ENCODE measurements at regions not wholly inside any gene's neighbourhood (a gene's known extent, or its start where the extent isn't known, plus 50 kb on each side); places are given as distances from the start of the nearest gene placed in this dataset.

DNA sequence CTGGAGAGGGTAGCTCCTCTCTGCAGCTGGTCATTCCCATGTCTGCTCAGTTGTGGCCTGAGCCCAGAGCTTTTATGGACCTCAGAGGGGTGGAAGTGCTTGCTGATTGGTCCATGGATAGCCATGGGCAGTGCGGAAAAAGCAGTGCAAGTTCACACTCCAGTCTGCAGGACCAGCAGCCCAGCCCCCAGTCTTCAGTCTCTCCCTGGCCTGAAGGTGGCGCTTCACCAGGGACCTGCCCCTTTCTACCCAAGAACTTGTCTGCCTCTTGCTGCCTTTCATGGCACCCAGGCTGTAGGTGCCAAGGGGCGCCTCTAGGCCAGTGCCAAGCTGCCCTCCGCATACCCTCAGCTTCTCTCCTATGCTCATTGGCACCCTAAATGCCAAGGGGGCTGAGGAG lies 91.0 kb downstream of the TBXT start:
- no peak for DNase-seq (ENCODE audit: insufficient read length, low spot score, missing footprints)
- no peaks in the 10 kb centered on the region for H4K20me1 ChIP-seq (ENCODE audit: insufficient read depth, low read length)
- H3K4me1 ChIP-seq (ENCODE audit: insufficient read depth, low read length), result peaks cover 14% of the 10 kb centered on the region
- no peak overlapping the region for H3K4me3 ChIP-seq (ENCODE audit: insufficient read depth, low read length)
- no peaks in the 10 kb centered on the region for H3K9me3 ChIP-seq (ENCODE audit: low read depth, low read length)
- no peak overlapping the region for H3K4me2 ChIP-seq (ENCODE audit: insufficient read depth, low read length)
- no peaks in the 10 kb centered on the region for H3K79me2 ChIP-seq (ENCODE audit: insufficient read depth, low read length)
- H3K36me3 ChIP-seq (ENCODE audit: insufficient read depth, low read length), result no peaks in the 10 kb centered on the region
- no peak overlapping the region for H3K27ac ChIP-seq (ENCODE audit: low read depth, low read length)
- H2AFZ ChIP-seq (ENCODE audit: low read length), result no peak overlapping the region
- TF ChIP-seq, protein P1, sequence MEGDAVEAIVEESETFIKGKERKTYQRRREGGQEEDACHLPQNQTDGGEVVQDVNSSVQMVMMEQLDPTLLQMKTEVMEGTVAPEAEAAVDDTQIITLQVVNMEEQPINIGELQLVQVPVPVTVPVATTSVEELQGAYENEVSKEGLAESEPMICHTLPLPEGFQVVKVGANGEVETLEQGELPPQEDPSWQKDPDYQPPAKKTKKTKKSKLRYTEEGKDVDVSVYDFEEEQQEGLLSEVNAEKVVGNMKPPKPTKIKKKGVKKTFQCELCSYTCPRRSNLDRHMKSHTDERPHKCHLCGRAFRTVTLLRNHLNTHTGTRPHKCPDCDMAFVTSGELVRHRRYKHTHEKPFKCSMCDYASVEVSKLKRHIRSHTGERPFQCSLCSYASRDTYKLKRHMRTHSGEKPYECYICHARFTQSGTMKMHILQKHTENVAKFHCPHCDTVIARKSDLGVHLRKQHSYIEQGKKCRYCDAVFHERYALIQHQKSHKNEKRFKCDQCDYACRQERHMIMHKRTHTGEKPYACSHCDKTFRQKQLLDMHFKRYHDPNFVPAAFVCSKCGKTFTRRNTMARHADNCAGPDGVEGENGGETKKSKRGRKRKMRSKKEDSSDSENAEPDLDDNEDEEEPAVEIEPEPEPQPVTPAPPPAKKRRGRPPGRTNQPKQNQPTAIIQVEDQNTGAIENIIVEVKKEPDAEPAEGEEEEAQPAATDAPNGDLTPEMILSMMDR (IDR thresholded peaks at IDR 0.05; ENCODE audit: extremely low read depth, low read depth, low read length), result no peak
- H3K27me3 ChIP-seq (ENCODE audit: insufficient read depth, low read length), result peaks cover 17% of the 10 kb centered on the region

DNA sequence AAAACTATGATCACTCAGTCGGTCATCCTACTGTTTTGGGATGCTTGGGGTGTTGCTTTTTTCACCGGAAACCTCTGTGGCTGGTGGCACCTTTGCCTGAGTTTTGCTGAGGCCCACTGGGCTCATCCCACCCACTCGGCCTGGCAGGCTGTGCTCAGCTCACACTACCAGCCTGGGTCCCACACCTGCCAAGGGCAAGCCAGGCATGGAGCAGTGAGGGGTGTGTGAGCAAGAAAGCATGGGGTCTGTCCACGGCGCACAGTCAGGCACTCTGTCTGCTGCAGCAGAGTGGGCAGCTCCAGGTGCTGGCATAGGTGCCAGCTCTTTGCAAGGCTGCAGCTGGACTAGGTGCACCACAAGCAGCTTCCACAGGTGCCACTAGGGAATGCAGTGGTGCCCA lies 91.7 kb downstream of the TBXT start:
- Histone ChIP-seq H3K4me2 (ENCODE audit: insufficient read depth, low read length) (no peak overlapping the region), H3K27me3 (ENCODE audit: insufficient read depth, low read length) (peaks cover 17% of the 10 kb centered on the region), H3K27ac (ENCODE audit: low read depth, low read length) (no peak overlapping the region), H4K20me1 (ENCODE audit: insufficient read depth, low read length) (no peaks in the 10 kb centered on the region), H3K36me3 (ENCODE audit: insufficient read depth, low read length) (no peaks in the 10 kb centered on the region), H2AFZ (ENCODE audit: low read length) (no peak overlapping the region), H3K79me2 (ENCODE audit: insufficient read depth, low read length) (no peaks in the 10 kb centered on the region), H3K4me1 (ENCODE audit: insufficient read depth, low read length) (peaks cover 14% of the 10 kb centered on the region), H3K9me3 (ENCODE audit: low read depth, low read length) (no peaks in the 10 kb centered on the region), H3K4me3 (ENCODE audit: insufficient read depth, low read length) (no peak overlapping the region)
- TF ChIP-seq, protein P1 (IDR thresholded peaks at IDR 0.05; ENCODE audit: extremely low read depth, low read depth, low read length), result no peak
- DNase-seq (ENCODE audit: insufficient read length, low spot score, missing footprints), result no peak

DNA sequence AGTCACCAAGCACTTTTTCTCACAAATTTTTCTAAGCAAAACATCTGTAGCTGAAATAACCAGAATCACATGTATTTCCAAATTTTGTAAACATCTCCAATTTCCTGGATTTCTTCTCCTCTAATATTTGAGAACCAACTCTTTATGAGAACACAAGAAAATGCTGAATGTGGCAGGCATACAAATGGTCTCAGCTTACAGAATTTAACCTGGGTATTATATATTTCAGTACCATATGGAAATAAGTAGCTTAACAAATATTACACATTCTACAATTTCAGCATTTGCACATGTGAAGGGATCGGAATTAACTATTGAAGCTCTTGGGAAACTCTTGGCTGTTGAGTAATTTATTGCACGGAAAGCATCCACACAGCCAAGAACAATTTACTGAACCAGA lies 92.5 kb downstream of the TBXT start:
- H3K79me2 ChIP-seq (ENCODE audit: insufficient read depth, low read length), result no peaks in the 10 kb centered on the region
- no peaks in the 10 kb centered on the region for H3K36me3 ChIP-seq (ENCODE audit: insufficient read depth, low read length)
- H3K9me3 ChIP-seq (ENCODE audit: low read depth, low read length), result no peaks in the 10 kb centered on the region
- H3K4me2 ChIP-seq (ENCODE audit: insufficient read depth, low read length), result no peak overlapping the region
- no peak overlapping the region for H3K27ac ChIP-seq (ENCODE audit: low read depth, low read length)
- no peak overlapping the region for H3K4me3 ChIP-seq (ENCODE audit: insufficient read depth, low read length)
- DNase-seq (ENCODE audit: insufficient read length, low spot score, missing footprints), result no peak
- peaks cover 17% of the 10 kb centered on the region for H3K27me3 ChIP-seq (ENCODE audit: insufficient read depth, low read length)
- TF ChIP-seq, protein P1 (IDR thresholded peaks at IDR 0.05; ENCODE audit: extremely low read depth, low read depth, low read length), result no peak
- no peak overlapping the region for H2AFZ ChIP-seq (ENCODE audit: low read length)
- no peaks in the 10 kb centered on the region for H4K20me1 ChIP-seq (ENCODE audit: insufficient read depth, low read length)
- peaks cover 14% of the 10 kb centered on the region for H3K4me1 ChIP-seq (ENCODE audit: insufficient read depth, low read length)

DNA sequence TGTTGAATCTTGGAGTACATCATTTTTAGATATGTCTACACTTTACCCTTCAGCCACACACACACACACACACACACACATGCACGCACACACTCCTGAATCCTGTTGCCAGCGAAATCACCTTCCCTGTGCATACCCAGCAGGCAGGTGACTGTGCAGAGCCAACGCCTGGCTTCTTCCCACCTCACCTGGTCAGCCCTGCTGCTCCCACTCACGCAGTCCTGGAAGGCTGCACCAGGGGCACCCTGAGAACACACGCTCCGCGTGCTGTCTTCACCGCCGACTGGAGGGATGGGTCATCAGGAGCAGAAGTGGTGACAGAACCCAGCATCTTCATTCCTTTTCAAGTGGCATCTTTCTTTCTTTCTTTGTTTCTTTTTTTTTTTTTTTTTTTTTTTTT lies 94.6 kb downstream of the TBXT start:
- peaks cover 7% of the 10 kb centered on the region for H3K4me1 ChIP-seq (ENCODE audit: insufficient read depth, low read length)
- no peaks in the 10 kb centered on the region for H3K79me2 ChIP-seq (ENCODE audit: insufficient read depth, low read length)
- TF ChIP-seq, protein P1 (IDR thresholded peaks at IDR 0.05; ENCODE audit: extremely low read depth, low read depth, low read length), result no peak
- H3K27ac ChIP-seq (ENCODE audit: low read depth, low read length), result no peak overlapping the region
- H4K20me1 ChIP-seq (ENCODE audit: insufficient read depth, low read length), result no peaks in the 10 kb centered on the region
- H3K4me2 ChIP-seq (ENCODE audit: insufficient read depth, low read length), result no peak overlapping the region
- no peak for DNase-seq (ENCODE audit: insufficient read length, low spot score, missing footprints)
- H2AFZ ChIP-seq (ENCODE audit: low read length), result no peak overlapping the region
- H3K36me3 ChIP-seq (ENCODE audit: insufficient read depth, low read length), result no peaks in the 10 kb centered on the region
- H3K4me3 ChIP-seq (ENCODE audit: insufficient read depth, low read length), result no peak overlapping the region
- peaks cover 17% of the 10 kb centered on the region for H3K27me3 ChIP-seq (ENCODE audit: insufficient read depth, low read length)
- no peaks in the 10 kb centered on the region for H3K9me3 ChIP-seq (ENCODE audit: low read depth, low read length)

Measured in osteoblast (primary cell).